KMS-11 (cell line): ENCODE measurements at regions not wholly inside any gene's neighbourhood (a gene's known extent, or its start where the extent isn't known, plus 50 kb on each side); places are given as distances from the start of the nearest gene placed in this dataset.

Experiments used
- H2AFZ ChIP-seq: fragments of 200-600 bp; sonication (generic); 2 replicates; pipeline ENCODE4 v1.6.1; 2016; ENCODE audit warnings: antibody characterized with exemption, mixed run types, low read depth
- H3K27ac ChIP-seq: fragments of 200-600 bp; sonication (generic); 2 replicates; pipeline ENCODE4 v1.6.1; 2016; ENCODE audit warnings: mild to moderate bottlenecking, mixed run types
- H3K27me3 ChIP-seq: fragments of 200-600 bp; sonication (generic); 2 replicates; pipeline ENCODE4 v1.6.1; 2017; ENCODE audit warnings: mild to moderate bottlenecking, low read depth, mixed run types, moderate library complexity; ENCODE audit not compliant: insufficient read depth
- H3K36me3 ChIP-seq: fragments of 200-600 bp; sonication (generic); 2 replicates; pipeline ENCODE4 v1.6.1; 2017; ENCODE audit warnings: mild to moderate bottlenecking, mixed run types; ENCODE audit not compliant: insufficient read depth
- H3K4me1 ChIP-seq: fragments of 200-600 bp; sonication (generic); 2 replicates; pipeline ENCODE4 v1.6.1; 2016; ENCODE audit warnings: mild to moderate bottlenecking, low read depth, mixed run types; ENCODE audit not compliant: poor library complexity, severe bottlenecking
- H3K4me2 ChIP-seq: fragments of 200-600 bp; sonication (generic); 2 replicates; pipeline ENCODE4 v1.7.0; 2016; ENCODE audit warnings: mild to moderate bottlenecking, mixed run types
- H3K4me3 ChIP-seq: fragments of 200-600 bp; sonication (generic); IDR thresholded peaks from 2 replicates; pipeline ENCODE4 v1.6.1; 2017; ENCODE audit warnings: low read depth, low read length, mixed read lengths; ENCODE audit not compliant: insufficient read depth
- H3K79me2 ChIP-seq: fragments of 200-600 bp; sonication (generic); 2 replicates; pipeline ENCODE4 v1.6.1; 2016; ENCODE audit warnings: low read depth, mixed run types; ENCODE audit not compliant: insufficient read depth
- H3K9ac ChIP-seq: fragments of 200-600 bp; sonication (generic); 2 replicates; pipeline ENCODE4 v1.6.1; 2016; ENCODE audit warnings: mild to moderate bottlenecking, mixed run types
- H4K20me1 ChIP-seq: fragments of 200-600 bp; sonication (generic); 2 replicates; pipeline ENCODE4 v1.6.1; 2016; ENCODE audit warnings: mild to moderate bottlenecking, mixed run types; ENCODE audit not compliant: insufficient read depth
- CTCF ChIP-seq: fragments of 200-600 bp; sonication (generic); conservative IDR thresholded peaks from 2 replicates; pipeline ENCODE4 v1.6.1; 2017; ENCODE audit warnings: low read depth, mild to moderate bottlenecking, antibody characterized with exemption, low read length, moderate library complexity, mixed read lengths

- H3K9ac ChIP-seq, result no peak overlapping the region
- no peak overlapping the region for H2AFZ ChIP-seq
- no peak overlapping the region for H3K4me2 ChIP-seq
- H4K20me1 ChIP-seq, result no peaks in the 10 kb centered on the region
- no peak overlapping the region for H3K27ac ChIP-seq
- H3K27me3 ChIP-seq, result no peaks in the 10 kb centered on the region
- no peak overlapping the region for H3K4me3 ChIP-seq
- no peaks in the 10 kb centered on the region for H3K79me2 ChIP-seq
- TF ChIP-seq CTCF, result no peak
- H3K36me3 ChIP-seq, result no peaks in the 10 kb centered on the region
- no peaks in the 10 kb centered on the region for H3K4me1 ChIP-seq
These were observed 544.6 kb downstream of the AMY1C start for GRCh38 chr1:104294259-104294658.

- Histone ChIP-seq H2AFZ (no peak overlapping the region), H3K4me2 (no peak overlapping the region), H3K27me3 (no peaks in the 10 kb centered on the region), H3K9ac (no peak overlapping the region), H3K79me2 (no peaks in the 10 kb centered on the region), H3K27ac (no peak overlapping the region), H3K4me3 (no peak overlapping the region), H3K36me3 (no peaks in the 10 kb centered on the region), H3K4me1 (no peaks in the 10 kb centered on the region), H4K20me1 (no peaks in the 10 kb centered on the region)
- no peak for TF ChIP-seq CTCF
These were observed 545.8 kb downstream of the AMY1C start for GRCh38 chr1:104295511-104295910.

DNA sequence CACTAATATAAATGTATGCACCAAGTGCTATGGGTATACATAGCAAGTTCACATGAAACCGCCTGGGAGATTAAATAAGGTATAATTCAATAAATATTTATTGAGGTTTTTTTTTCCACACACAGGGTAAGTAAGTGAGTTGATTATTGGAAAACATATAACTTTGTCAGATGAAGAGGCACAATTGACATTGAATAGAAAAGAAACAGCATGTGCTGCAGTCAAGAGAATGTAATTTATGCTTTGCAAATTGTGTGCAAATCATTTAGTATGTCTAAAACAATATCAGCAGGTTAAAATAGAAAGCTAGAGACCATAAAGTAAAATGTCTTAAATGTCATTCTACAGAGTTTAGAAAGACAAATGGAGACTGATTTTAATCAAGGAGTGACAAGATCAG is 560.0 kb downstream of the AMY1C start:
- no peaks in the 10 kb centered on the region for H4K20me1 ChIP-seq
- H3K9ac ChIP-seq, result no peak overlapping the region
- no peak overlapping the region for H3K27ac ChIP-seq
- no peaks in the 10 kb centered on the region for H3K27me3 ChIP-seq
- no peak overlapping the region for H2AFZ ChIP-seq
- no peaks in the 10 kb centered on the region for H3K4me1 ChIP-seq
- no peak for TF ChIP-seq CTCF
- no peak overlapping the region for H3K4me2 ChIP-seq
- H3K4me3 ChIP-seq, result no peak overlapping the region
- H3K36me3 ChIP-seq, result no peaks in the 10 kb centered on the region
- no peaks in the 10 kb centered on the region for H3K79me2 ChIP-seq

DNA sequence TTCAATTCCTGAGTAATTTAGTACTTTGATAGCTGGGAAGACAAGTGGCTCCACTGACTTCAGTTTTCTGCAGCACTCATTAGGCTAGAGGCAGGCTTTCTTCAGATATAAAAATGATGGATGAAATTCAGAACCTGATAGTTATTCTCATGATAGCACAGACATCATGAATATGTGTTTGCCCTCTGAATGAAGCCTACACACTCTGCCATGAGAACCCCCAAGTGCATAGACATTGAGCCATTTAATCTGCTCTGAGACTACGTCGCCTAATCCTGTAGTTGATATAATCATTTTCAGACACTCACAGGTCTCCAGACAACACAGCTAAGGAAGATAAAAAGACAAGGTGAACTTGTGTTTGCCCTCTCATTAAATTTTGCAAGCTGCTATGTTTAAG is 566.1 kb downstream of the AMY1C start:
- H3K27me3 ChIP-seq, result no peaks in the 10 kb centered on the region
- no peak for TF ChIP-seq CTCF
- no peaks in the 10 kb centered on the region for H3K4me1 ChIP-seq
- H3K4me3 ChIP-seq, result no peak overlapping the region
- no peak overlapping the region for H3K9ac ChIP-seq
- H3K27ac ChIP-seq, result no peak overlapping the region
- H3K4me2 ChIP-seq, result no peak overlapping the region
- H3K79me2 ChIP-seq, result no peaks in the 10 kb centered on the region
- no peaks in the 10 kb centered on the region for H4K20me1 ChIP-seq
- H2AFZ ChIP-seq, result no peak overlapping the region
- H3K36me3 ChIP-seq, result no peaks in the 10 kb centered on the region

- no peaks in the 10 kb centered on the region for H4K20me1 ChIP-seq
- no peak overlapping the region for H3K4me3 ChIP-seq
- H3K27me3 ChIP-seq, result no peaks in the 10 kb centered on the region
- H3K4me2 ChIP-seq, result no peak overlapping the region
- H3K36me3 ChIP-seq, result no peaks in the 10 kb centered on the region
- H3K4me1 ChIP-seq, result no peaks in the 10 kb centered on the region
- no peak overlapping the region for H3K9ac ChIP-seq
- no peak for TF ChIP-seq CTCF
- H3K27ac ChIP-seq, result no peak overlapping the region
- H3K79me2 ChIP-seq, result no peaks in the 10 kb centered on the region
- H2AFZ ChIP-seq, result no peak overlapping the region
These were observed 572.4 kb downstream of the AMY1C start for GRCh38 chr1:104322131-104322530.
